GM12874 (cell line): ENCODE measurements at regions not wholly inside any gene's neighbourhood (a gene's known extent, or its start where the extent isn't known, plus 50 kb on each side); places are given as distances from the start of the nearest gene placed in this dataset.

ENCODE experiments used
- TF ChIP-seq, protein P1 (sequence below): IDR thresholded peaks from 2 replicates; pipeline ENCODE4 v1.5.1; 2011; ENCODE audit warnings: low read depth, mild to moderate bottlenecking, control low read depth, low read length, moderate library complexity; ENCODE audit not compliant: insufficient read depth

DNA sequence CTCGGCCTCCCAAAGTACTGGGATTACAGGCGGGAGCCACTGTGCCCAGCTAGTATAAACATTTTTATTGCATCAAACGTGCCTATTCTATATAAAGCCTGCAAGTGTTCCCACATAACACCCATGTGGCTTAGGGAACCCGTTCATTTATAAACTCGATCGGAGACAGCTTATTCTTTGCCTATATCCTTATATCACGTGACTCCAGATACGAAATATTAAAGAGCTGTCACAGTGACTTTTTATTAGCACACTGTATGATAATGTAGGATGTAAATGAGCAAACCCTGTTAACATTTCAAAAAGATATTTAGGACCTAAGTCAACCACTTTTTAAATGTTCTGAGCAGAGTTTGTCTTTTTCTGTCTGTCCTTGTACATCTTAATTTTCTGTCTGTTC, 642.9 kb upstream of the ADARB2 start:
- TF ChIP-seq, protein P1, sequence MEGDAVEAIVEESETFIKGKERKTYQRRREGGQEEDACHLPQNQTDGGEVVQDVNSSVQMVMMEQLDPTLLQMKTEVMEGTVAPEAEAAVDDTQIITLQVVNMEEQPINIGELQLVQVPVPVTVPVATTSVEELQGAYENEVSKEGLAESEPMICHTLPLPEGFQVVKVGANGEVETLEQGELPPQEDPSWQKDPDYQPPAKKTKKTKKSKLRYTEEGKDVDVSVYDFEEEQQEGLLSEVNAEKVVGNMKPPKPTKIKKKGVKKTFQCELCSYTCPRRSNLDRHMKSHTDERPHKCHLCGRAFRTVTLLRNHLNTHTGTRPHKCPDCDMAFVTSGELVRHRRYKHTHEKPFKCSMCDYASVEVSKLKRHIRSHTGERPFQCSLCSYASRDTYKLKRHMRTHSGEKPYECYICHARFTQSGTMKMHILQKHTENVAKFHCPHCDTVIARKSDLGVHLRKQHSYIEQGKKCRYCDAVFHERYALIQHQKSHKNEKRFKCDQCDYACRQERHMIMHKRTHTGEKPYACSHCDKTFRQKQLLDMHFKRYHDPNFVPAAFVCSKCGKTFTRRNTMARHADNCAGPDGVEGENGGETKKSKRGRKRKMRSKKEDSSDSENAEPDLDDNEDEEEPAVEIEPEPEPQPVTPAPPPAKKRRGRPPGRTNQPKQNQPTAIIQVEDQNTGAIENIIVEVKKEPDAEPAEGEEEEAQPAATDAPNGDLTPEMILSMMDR: no peak

DNA sequence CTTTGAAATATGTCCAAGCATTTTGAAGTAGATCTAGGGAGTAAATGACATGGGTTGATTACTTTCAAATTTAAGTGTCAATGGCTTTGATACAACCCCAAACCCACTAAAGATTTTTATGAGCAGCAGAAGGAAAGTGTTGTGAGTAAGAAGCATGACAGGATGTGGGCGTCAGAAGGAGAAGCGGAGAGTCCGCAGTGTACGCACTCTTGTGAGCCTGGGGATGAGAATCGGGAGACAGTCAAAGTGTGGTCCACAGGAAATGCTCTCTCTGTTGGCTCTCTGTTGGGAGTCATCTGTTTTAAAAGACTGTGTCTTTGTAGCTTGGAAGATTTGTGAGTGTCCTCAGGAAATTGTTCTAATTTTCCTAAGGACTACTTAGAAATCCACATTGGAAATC, 629.8 kb upstream of the ADARB2 start:
- TF ChIP-seq, protein P1: no peak

- TF ChIP-seq, protein P1: no peak
These were observed 629.1 kb upstream of the ADARB2 start for GRCh38 chr10:2366264-2366931.

- TF ChIP-seq, protein P1: no peak
These were observed 625.0 kb upstream of the ADARB2 start for GRCh38 chr10:2362331-2362730.

DNA sequence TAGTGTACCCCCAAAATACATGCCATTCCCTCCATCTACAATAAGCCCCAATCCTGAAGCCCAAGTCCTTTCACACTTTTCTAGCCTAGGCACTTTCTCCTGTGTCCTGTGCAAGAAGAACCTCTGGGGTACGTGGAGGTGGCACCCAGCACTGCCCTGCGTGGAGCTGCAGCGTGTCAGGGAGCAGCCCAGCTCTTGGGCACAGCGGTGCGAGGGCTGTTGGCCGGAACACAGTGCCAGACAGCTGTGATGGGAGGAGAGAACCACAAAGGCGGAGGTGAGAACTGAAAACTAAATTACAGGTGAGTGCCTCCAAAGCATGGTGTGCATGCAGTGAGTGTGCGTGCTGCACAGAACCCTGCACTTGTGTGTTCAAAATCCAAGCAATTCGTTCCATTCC, 621.3 kb upstream of the ADARB2 start:
- TF ChIP-seq, protein P1: no peak

- TF ChIP-seq, protein P1: no peak
These were observed 619.3 kb upstream of the ADARB2 start for GRCh38 chr10:2356670-2357069.

DNA sequence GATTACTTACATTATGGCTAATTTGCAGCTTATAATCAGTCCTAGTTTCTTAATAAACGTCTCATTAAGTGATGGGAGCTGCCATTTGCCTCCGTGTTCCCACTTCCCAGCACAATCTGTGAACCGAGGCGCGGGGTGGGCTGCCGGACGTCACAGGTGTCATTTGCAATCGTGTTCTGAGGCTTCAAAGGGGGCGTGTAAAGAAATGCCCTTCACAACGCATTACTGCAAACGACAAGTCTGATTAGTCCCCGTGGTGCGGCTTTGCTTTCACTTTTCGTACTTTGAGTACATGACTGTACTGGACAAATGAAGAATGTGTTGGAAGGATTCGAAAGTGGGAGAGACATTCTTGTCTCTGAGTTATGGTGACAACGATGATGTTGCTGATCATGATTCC, 614.2 kb upstream of the ADARB2 start:
- TF ChIP-seq, protein P1: no peak

DNA sequence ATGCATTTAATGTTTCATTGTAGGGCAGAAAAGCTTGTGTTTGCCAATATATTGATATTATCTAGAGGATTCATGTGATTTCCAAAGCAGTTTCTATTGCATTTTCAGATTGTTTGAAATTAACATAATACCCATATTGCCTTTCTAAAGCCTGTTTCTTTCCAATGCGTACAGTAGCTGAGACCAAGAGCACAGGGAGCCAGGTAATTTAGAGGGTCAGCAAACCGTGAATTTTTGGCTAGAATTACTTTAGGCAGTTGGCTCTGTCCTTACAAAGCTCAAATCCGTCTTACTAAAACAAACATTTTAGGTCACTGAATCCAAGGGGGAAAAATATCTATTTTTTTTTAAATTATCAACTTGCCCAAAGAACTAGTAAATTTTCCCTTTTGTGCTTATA, 604.9 kb upstream of the ADARB2 start:
- TF ChIP-seq, protein P1: no peak
